Activated CD4-positive, alpha-beta T cell treated with anti-CD3 and anti-CD28 coated beads, Interleukin-2, amount 10 ng/mL, durations not matched to agents 7 days and 5 days (primary cell): ENCODE measurements at regions not wholly inside any gene's neighbourhood (a gene's known extent, or its start where the extent isn't known, plus 50 kb on each side); places are given as distances from the start of the nearest gene placed in this dataset.

Experiments used
- CTCF ChIA-PET: fragments of 350-600 bp; sonication (Branson Sonifier 250); formaldehyde crosslinking; loops from one replicate; lab custom pipeline; 2021; ENCODE audit warnings: antibody characterized with exemption; lab: Charles Lee
- POLR2A ChIA-PET: fragments of 350-600 bp; sonication (Branson Sonifier 250); formaldehyde crosslinking; loops from one replicate; lab custom pipeline; 2021; ENCODE audit warnings: antibody characterized with exemption; lab: Charles Lee
- DNase-seq: peaks from one replicate; pipeline ENCODE4 v3.0.0-alpha.2; 2020
- H3K27ac Mint-ChIP-seq: one replicate; pipeline ENCODE4 v1.8.0; 2021; ENCODE audit warnings: mild to moderate bottlenecking, moderate library complexity, mixed read lengths
- H3K27me3 Mint-ChIP-seq: one replicate; pipeline ENCODE4 v1.8.0; 2021; ENCODE audit warnings: mixed read lengths
- H3K36me3 Mint-ChIP-seq: one replicate; pipeline ENCODE4 v1.8.0; 2021; ENCODE audit warnings: low read depth, mixed read lengths
- H3K4me1 Mint-ChIP-seq: one replicate; pipeline ENCODE4 v1.8.0; 2021; ENCODE audit warnings: mixed read lengths
- H3K4me3 Mint-ChIP-seq: one replicate; pipeline ENCODE4 v1.8.0; 2021; ENCODE audit warnings: mild to moderate bottlenecking, moderate library complexity, mixed read lengths
- H3K9me3 Mint-ChIP-seq: one replicate; pipeline ENCODE4 v1.8.0; 2021; ENCODE audit warnings: mixed read lengths

DNA sequence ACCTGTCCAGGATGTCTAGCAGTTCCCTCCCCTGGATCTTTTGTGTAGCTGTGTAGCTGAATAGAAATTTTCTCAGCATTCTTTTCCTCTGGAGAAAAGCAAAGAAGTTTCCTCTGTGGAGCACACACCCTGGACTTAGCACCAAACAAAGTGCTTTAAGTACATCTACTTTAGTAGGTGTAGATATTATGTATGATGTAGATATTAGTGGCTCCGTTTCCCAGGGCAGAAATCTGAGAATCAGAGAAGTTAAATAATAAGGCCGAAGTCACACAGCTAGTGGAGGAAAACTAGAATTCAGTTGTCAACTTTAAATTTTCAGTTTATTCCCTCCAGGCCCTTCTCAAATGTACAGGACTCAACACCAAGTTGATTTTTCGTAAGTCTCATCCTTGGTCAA lies 401.7 kb upstream of the NR2F2 start:
- Mint-ChIP-seq H3K4me3 (no peak overlapping the region), H3K36me3 (no peaks in the 10 kb centered on the region), H3K27me3 (peaks cover 2% of the 10 kb centered on the region), H3K9me3 (peaks cover 4% of the 10 kb centered on the region), H3K27ac (peak overlapping the region; percentile 9), H3K4me1 (peaks cover 11% of the 10 kb centered on the region)
- ChIA-PET POLR2A (no interaction called here), CTCF (no interaction called here)
- DNase-seq: no peak

DNA sequence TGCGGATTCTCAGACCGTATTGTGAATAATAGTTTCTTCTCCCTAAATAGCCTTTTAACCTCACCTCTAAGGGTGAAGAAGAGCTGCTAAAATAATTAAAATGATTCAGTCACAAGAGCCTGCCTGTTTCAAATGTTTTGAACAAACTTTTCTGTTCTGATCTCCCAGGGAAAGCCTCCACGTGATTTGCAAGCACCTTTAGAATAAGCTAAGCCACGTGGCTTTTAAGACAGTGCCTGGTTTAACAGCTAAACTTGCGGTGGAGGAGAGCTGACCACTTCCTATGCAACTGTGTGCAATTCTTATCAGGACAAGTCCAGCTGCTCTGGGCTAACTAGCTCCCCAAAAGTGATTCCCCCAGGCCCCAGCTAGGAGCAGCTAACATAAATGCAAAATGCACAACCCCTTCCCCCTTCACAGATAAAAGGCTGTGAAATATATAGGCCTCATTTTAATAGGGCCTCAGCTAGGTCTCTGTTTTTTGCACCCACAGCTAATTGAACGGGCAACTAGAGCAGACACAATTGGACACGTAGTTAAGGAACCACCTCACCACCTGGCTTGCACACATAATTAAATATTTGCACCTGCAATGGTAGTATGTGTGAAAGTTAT lies 401.2 kb upstream of the NR2F2 start:
- H3K4me3 Mint-ChIP-seq: no peak overlapping the region
- peaks cover 4% of the 10 kb centered on the region for H3K9me3 Mint-ChIP-seq
- H3K27me3 Mint-ChIP-seq: no peaks in the 10 kb centered on the region
- ChIA-PET CTCF (interaction anchor here (0.9 kb wide), 1 partner anchor 15 kb away, joined by 3 read pairs; no protein-coding TSS in a partner anchor), POLR2A (no interaction called here)
- H3K36me3 Mint-ChIP-seq: no peaks in the 10 kb centered on the region
- DNase-seq: peak; percentile 18
- H3K27ac Mint-ChIP-seq: peak overlapping the region; percentile 9
- H3K4me1 Mint-ChIP-seq: peaks cover 11% of the 10 kb centered on the region

DNA sequence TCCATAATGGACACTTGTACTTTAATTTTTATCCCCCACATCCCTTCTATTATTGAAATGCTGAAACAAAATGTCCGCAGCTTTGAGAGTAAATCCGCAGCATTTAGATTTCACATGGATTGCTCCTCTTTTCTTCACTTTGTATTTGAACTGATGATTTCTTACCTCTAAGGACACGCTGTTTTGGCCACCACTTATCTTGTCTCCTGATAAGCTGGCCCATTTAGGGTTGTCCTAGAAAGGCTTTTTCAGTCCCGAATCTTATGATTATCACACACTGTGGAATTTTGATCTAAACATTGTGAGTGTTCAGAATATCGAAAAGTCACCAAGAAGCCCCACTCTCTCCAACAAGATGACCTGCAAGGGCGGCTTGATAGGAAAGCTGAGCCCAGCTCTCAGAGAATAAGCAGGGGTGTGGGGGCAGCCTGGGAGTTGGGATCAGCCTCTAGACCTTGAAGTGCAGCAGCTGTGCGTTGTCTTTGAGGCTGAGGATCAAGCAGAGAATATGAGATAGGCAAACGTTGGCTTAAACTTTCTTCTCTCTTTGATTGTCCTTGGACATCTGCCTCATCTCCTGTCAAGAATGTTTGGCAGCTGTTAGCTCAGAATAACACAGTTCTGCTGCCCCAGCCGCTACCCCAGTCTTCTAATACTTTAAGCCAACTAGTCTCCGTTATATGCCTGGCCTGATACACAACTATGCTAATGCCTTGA lies 399.7 kb upstream of the NR2F2 start:
- H3K4me3 Mint-ChIP-seq: no peak overlapping the region
- POLR2A ChIA-PET: no interaction called here
- CTCF ChIA-PET: no interaction called here
- no peak for DNase-seq
- no peak overlapping the region for H3K27ac Mint-ChIP-seq
- H3K9me3 Mint-ChIP-seq: peaks cover 4% of the 10 kb centered on the region
- no peaks in the 10 kb centered on the region for H3K36me3 Mint-ChIP-seq
- no peaks in the 10 kb centered on the region for H3K27me3 Mint-ChIP-seq
- H3K4me1 Mint-ChIP-seq: peaks cover 11% of the 10 kb centered on the region

DNA sequence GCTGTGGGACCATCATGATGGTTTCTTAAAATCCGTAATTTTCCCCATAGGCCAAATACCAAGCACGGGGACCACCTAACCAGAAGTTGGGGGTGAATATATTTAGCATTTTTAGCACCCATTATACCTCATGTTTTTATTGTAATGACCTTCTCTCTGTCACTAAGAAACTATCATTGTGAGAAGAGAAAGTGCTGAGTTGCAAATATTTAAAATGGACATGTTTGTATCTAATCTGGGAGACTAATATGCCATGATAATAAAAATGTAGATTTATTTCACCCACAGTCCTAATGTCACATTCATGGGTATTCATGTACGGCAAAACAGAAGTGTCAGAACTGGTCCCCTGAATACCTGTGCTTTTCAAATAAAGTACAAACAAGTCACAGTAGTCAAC lies 398.9 kb upstream of the NR2F2 start:
- no peak overlapping the region for H3K27ac Mint-ChIP-seq
- peaks cover 11% of the 10 kb centered on the region for H3K4me1 Mint-ChIP-seq
- no peak for DNase-seq
- H3K9me3 Mint-ChIP-seq: peaks cover 4% of the 10 kb centered on the region
- H3K27me3 Mint-ChIP-seq: peaks cover 2% of the 10 kb centered on the region
- POLR2A ChIA-PET: no interaction called here
- CTCF ChIA-PET: no interaction called here
- no peak overlapping the region for H3K4me3 Mint-ChIP-seq
- H3K36me3 Mint-ChIP-seq: no peaks in the 10 kb centered on the region

DNA sequence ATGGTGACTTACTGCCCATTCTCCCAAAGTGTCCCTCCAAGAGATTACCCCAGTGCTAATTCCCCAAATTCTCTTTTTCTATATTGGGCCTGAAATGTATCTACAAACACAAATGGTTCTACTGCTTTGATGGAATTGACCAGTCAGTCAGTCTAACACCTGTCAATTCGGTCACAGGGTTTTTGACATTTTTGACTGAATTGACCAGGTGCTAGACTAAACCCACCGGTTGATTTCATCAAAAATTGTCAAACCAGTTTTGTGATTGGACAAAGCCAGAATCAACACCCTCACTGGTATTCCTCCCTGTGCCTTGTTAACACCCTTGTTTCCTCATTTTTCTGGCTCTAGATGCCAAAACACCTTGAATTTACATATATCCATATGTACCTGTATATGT lies 398.4 kb upstream of the NR2F2 start:
- Mint-ChIP-seq H3K27ac (no peak overlapping the region), H3K4me1 (peaks cover 11% of the 10 kb centered on the region), H3K4me3 (no peak overlapping the region), H3K9me3 (peaks cover 6% of the 10 kb centered on the region), H3K36me3 (no peaks in the 10 kb centered on the region), H3K27me3 (peaks cover 6% of the 10 kb centered on the region)
- DNase-seq: no peak
- ChIA-PET CTCF (no interaction called here), POLR2A (no interaction called here)

DNA sequence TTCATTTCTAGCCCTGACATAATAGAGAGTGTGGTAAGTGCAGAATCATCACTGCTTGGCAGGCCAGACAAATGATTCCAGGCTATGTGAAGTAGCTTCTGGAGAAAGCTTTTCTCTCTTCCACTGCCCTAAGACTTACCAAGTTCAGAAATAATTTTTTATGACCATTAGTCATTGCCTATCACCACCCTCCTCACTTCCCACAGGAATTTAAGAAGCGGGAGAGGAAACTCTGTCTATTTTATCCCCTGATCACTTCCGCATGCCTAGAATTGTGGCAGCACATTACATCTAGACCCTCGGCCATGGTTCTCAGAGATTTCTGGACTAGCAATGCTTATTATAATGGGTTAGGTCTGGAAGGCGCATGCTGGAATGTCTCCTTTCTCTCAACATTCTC lies 397.8 kb upstream of the NR2F2 start:
- Mint-ChIP-seq H3K27ac (no peak overlapping the region), H3K27me3 (peaks cover 11% of the 10 kb centered on the region), H3K4me3 (no peak overlapping the region), H3K9me3 (peaks cover 6% of the 10 kb centered on the region), H3K4me1 (peaks cover 11% of the 10 kb centered on the region), H3K36me3 (no peaks in the 10 kb centered on the region)
- ChIA-PET POLR2A (no interaction called here), CTCF (no interaction called here)
- no peak for DNase-seq

DNA sequence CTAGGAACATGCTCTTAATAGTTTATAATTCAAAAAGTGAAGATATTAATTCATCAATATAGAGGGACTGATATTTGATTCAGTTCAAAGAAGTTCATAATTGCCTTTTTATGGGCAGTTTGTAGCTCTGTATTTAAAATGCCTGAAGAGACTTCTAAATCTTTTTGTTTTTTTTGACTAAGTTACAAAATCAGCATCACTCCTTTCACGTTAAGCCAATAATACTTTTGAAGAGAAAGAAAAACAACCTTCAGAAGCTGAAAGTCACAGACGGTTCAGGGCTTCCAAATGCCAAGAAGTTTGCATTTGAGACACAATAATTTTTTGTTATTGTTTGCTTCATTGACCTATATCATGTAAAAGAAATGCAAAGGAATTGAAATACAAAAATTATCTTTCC lies 394.6 kb upstream of the NR2F2 start:
- no peak overlapping the region for H3K27ac Mint-ChIP-seq
- DNase-seq: no peak
- H3K27me3 Mint-ChIP-seq: peaks cover 15% of the 10 kb centered on the region

DNA sequence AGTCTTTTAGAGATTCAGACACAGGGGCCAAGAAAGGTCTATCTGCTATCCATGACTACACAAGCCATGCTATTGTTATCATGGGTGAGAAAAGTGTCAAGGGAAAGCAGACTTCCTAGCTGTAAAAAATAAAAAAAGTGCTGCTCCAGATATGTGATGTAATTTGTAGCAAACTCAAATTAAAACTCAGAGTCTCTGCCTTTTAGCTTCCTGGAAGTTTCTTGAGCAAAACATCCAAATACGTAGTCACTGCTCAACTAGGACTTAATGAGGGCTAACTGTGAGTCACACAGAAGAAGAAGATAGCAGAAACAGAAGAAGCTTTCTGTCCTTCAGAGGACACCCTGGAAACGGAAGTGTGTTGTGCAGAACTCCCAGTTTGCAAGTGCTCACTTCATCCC lies 393.4 kb upstream of the NR2F2 start:
- peaks cover 15% of the 10 kb centered on the region for H3K27me3 Mint-ChIP-seq
- POLR2A ChIA-PET: no interaction called here
- H3K36me3 Mint-ChIP-seq: no peaks in the 10 kb centered on the region
- H3K27ac Mint-ChIP-seq: no peak overlapping the region
- H3K4me3 Mint-ChIP-seq: no peak overlapping the region
- H3K9me3 Mint-ChIP-seq: peaks cover 2% of the 10 kb centered on the region
- CTCF ChIA-PET: no interaction called here
- H3K4me1 Mint-ChIP-seq: no peaks in the 10 kb centered on the region
- no peak for DNase-seq

More for the DNA sequence above, 394.6 kb upstream of the NR2F2 start:
- ChIA-PET CTCF (interaction anchor here (1.3 kb wide), 1 partner anchor 10 kb away, joined by 3 read pairs; no protein-coding TSS in a partner anchor), POLR2A (no interaction called here)
- Mint-ChIP-seq H3K36me3 (no peaks in the 10 kb centered on the region), H3K4me1 (no peaks in the 10 kb centered on the region), H3K9me3 (peaks cover 2% of the 10 kb centered on the region), H3K4me3 (no peak overlapping the region)

DNA sequence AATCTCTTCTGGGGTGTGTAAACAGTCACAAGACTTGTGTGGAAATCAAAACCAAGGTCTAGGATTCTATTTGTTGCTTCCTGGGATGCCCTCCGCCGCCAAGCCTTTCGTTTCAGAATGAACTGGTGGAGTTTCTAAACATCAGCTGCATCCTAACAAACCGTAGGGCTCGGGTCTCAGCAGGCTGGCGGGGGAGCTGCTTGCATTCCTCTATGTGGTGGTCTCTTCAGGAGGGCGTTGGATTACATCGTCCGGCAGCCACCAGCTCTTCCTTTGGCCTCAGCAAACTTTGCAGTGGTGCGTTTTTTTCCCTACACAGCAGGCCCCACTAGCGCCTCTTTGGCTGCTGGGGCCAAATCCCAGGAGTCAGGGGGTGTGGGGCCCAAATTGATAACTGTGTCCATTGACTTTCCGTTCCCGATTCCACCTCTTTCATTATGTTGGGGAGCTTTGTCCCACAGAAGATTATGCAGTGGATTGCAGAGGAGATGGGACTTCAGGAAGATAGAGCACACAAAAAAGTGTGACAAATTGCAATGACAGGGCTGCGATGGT lies 390.0 kb upstream of the NR2F2 start:
- Mint-ChIP-seq H3K27me3 (peaks cover 17% of the 10 kb centered on the region), H3K36me3 (no peaks in the 10 kb centered on the region), H3K27ac (no peak overlapping the region), H3K4me1 (peaks cover 3% of the 10 kb centered on the region), H3K4me3 (no peak overlapping the region), H3K9me3 (peaks cover 2% of the 10 kb centered on the region)
- CTCF ChIA-PET: no interaction called here
- DNase-seq: no peak
- POLR2A ChIA-PET: no interaction called here

DNA sequence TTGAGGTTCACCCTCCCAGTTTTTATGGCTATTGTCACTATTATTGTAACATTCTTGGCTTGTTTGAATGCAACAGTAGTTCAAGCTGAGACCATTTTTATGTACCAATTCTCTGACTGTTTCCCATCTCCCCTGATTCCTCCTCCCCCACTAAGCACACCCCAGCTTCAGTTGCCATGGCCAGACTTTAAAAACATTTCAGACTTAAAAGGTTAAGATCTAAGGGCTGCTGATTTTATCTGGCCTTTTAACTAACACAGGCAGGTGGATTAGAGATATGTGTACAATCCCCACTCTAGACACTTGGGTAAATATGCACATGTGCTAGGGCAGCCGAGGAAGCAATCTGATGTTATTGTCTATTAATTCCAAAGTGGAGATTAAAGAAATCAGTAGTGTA lies 386.3 kb upstream of the NR2F2 start:
- Mint-ChIP-seq H3K36me3 (no peaks in the 10 kb centered on the region), H3K27ac (no peak overlapping the region), H3K9me3 (no peaks in the 10 kb centered on the region), H3K4me1 (peaks cover 3% of the 10 kb centered on the region), H3K27me3 (peaks cover 6% of the 10 kb centered on the region), H3K4me3 (no peak overlapping the region)
- POLR2A ChIA-PET: no interaction called here
- DNase-seq: no peak
- CTCF ChIA-PET: interaction anchor here (0.9 kb wide), 1 partner anchor 15 kb away, joined by 3 read pairs; no protein-coding TSS in a partner anchor

DNA sequence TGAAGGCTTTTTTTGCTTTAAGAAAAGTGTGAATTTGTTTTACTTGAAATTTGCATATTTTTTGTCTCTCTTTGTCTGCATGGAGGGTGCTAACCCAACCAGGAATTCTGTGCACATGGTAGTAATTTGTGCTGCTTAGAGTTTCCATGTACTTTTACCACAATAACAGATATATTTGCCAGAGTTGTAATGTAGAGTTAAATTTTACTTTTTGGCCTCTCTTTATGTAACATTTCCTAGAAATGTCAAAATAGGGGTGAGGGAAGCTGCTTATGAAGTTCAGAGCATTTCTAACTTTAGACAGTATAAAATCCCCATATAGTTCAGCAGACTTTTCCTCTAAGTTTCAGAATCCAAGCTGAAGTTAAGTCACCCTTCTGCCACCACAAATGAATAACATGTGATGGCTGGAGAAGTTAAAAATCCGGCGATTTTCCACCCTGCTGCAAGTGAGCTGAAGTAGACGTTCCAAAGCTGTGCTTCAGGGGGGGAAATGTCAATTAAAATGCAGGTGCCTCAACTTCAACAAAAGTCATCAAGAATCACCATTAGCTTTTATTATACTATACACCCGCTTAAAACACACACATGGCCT lies 385.7 kb upstream of the NR2F2 start:
- peaks cover 3% of the 10 kb centered on the region for H3K4me1 Mint-ChIP-seq
- H3K27me3 Mint-ChIP-seq: peaks cover 6% of the 10 kb centered on the region
- no peak overlapping the region for H3K4me3 Mint-ChIP-seq
- CTCF ChIA-PET: interaction anchor here (0.9 kb wide), 1 partner anchor 15 kb away, joined by 3 read pairs; no protein-coding TSS in a partner anchor
- no peaks in the 10 kb centered on the region for H3K36me3 Mint-ChIP-seq
- POLR2A ChIA-PET: no interaction called here
- no peak for DNase-seq
- H3K9me3 Mint-ChIP-seq: no peaks in the 10 kb centered on the region
- no peak overlapping the region for H3K27ac Mint-ChIP-seq

DNA sequence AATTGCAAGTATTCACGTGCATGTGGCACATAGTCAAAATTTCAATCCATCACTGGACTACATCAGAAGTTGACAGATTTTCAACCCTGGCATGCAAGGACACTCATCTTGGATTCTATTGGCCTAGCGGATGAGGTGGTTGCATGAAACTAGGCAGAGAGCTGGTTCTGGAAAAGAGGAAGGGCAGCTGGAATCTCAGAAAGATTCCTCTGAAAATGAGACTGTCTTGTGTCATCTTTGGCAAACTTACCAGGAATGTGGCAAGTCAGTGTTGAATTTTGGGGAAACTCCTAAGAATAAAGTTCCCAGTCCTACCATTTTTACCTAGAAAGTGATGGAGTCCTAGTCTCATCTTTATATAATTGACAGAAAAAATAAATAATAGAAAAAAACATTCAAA lies 384.3 kb upstream of the NR2F2 start:
- Mint-ChIP-seq H3K4me1 (peaks cover 3% of the 10 kb centered on the region), H3K27me3 (peaks cover 5% of the 10 kb centered on the region), H3K36me3 (no peaks in the 10 kb centered on the region), H3K9me3 (no peaks in the 10 kb centered on the region), H3K27ac (no peak overlapping the region), H3K4me3 (no peak overlapping the region)
- POLR2A ChIA-PET: no interaction called here
- CTCF ChIA-PET: no interaction called here
- DNase-seq: no peak

DNA sequence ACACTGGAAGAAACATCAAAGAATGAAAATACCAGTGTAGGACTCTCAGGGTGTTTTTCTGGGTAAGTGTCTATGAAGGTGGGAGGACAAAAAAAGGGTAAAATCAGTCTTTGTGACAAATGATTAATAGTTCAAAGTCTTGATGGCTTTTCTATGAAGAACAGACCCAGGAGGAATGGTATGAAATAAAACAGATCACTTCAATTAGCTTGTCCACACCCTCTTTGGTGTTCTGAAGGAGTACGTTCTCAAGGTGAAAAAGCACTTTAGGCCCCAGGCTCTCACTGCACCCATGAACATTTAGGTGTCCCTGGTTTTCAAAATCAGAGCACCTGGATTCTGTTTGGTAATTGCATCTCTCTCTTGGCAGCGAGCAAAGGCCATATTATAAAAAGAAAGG lies 383.6 kb upstream of the NR2F2 start:
- Mint-ChIP-seq H3K9me3 (no peaks in the 10 kb centered on the region), H3K27me3 (peaks cover 5% of the 10 kb centered on the region), H3K4me3 (no peak overlapping the region), H3K36me3 (no peaks in the 10 kb centered on the region), H3K4me1 (peaks cover 3% of the 10 kb centered on the region), H3K27ac (no peak overlapping the region)
- POLR2A ChIA-PET: no interaction called here
- CTCF ChIA-PET: no interaction called here
- no peak for DNase-seq
